GM12872 (cell line): ENCODE measurements at regions not wholly inside any gene's neighbourhood (a gene's known extent, or its start where the extent isn't known, plus 50 kb on each side); places are given as distances from the start of the nearest gene placed in this dataset.

Source experiments
- CTCF ChIP-seq: IDR thresholded peaks from 3 replicates; pipeline ENCODE4 v1.5.1; 2011; ENCODE audit warnings: low read depth, mild to moderate bottlenecking, low read length, moderate library complexity; ENCODE audit not compliant: insufficient read depth

- TF ChIP-seq CTCF: no peak
These were observed 823.6 kb upstream of the ADGRB3 start for GRCh38 chr6:67811239-67812037.

- TF ChIP-seq CTCF: no peak
These were observed 832.3 kb upstream of the ADGRB3 start for GRCh38 chr6:67802771-67803170.

- TF ChIP-seq CTCF: no peak
These were observed 842.1 kb upstream of the ADGRB3 start for GRCh38 chr6:67792996-67793395.

- TF ChIP-seq CTCF: no peak
These were observed 844.5 kb upstream of the ADGRB3 start for GRCh38 chr6:67790569-67790968.

- TF ChIP-seq CTCF: no peak
These were observed 855.2 kb upstream of the ADGRB3 start for GRCh38 chr6:67779876-67780275.

- no peak for TF ChIP-seq CTCF
These were observed 859.7 kb upstream of the ADGRB3 start for GRCh38 chr6:67775333-67775732.

- no peak for TF ChIP-seq CTCF
These were observed 866.1 kb upstream of the ADGRB3 start for GRCh38 chr6:67768972-67769371.
